Epithelial cell of prostate (primary cell): ENCODE measurements at regions not wholly inside any gene's neighbourhood (a gene's known extent, or its start where the extent isn't known, plus 50 kb on each side); places are given as distances from the start of the nearest gene placed in this dataset.

Source experiments
- DNase-seq: peaks from one replicate; pipeline ENCODE4 v3.0.0-alpha.2; 2011; ENCODE audit warnings: low read depth, low spot score
- H3K27ac ChIP-seq: fragments of 450-650 bp; 2 replicates; pipeline ENCODE4 v1.5.1; 2017; ENCODE audit warnings: mild to moderate bottlenecking

- no peak for DNase-seq
- no peak overlapping the region for H3K27ac ChIP-seq
These were observed 191.5 kb downstream of the SLIT2 start for GRCh38 chr4:20443015-20443805.

- no peak for DNase-seq
- no peak overlapping the region for H3K27ac ChIP-seq
These were observed 193.1 kb downstream of the SLIT2 start for GRCh38 chr4:20444599-20445337.

- DNase-seq: no peak
- no peak overlapping the region for H3K27ac ChIP-seq
These were observed 194.4 kb downstream of the SLIT2 start for GRCh38 chr4:20445933-20446723.

GRCh38 chr4:20447103-20447502, 195.4 kb downstream of the SLIT2 start:
- DNase-seq: no peak
- H3K27ac ChIP-seq: no peak overlapping the region

GRCh38 chr4:20451986-20452385, 200.3 kb downstream of the SLIT2 start:
- no peak for DNase-seq
- H3K27ac ChIP-seq: no peak overlapping the region

GRCh38 chr4:20454515-20454914, 202.8 kb downstream of the SLIT2 start:
- DNase-seq: no peak
- H3K27ac ChIP-seq: no peak overlapping the region

GRCh38 chr4:20456407-20456806, 204.7 kb downstream of the SLIT2 start:
- peak overlapping the region; percentile 72 for H3K27ac ChIP-seq
- no peak for DNase-seq

- peak; percentile 2 for DNase-seq
- H3K27ac ChIP-seq: peak overlapping the region; percentile 60
These were observed 210.9 kb downstream of the SLIT2 start for GRCh38 chr4:20462426-20463175.

GRCh38 chr4:20463176-20463430, 211.4 kb downstream of the SLIT2 start:
- DNase-seq: no peak
- peak overlapping the region; percentile 60 for H3K27ac ChIP-seq

GRCh38 chr4:20464381-20464780, 212.7 kb downstream of the SLIT2 start:
- DNase-seq: peak; percentile 43
- peak overlapping the region; percentile 12 for H3K27ac ChIP-seq

- no peak overlapping the region for H3K27ac ChIP-seq
- no peak for DNase-seq
These were observed 222.4 kb downstream of the SLIT2 start for GRCh38 chr4:20474119-20474518.

- DNase-seq: no peak
- H3K27ac ChIP-seq: no peak overlapping the region
These were observed 221.8 kb upstream of the PACRGL start for GRCh38 chr4:20478412-20478811.

- DNase-seq: no peak
These were observed 219.9 kb upstream of the PACRGL start for GRCh38 chr4:20480165-20480947.

GRCh38 chr4:20483416-20483815, 216.8 kb upstream of the PACRGL start:
- DNase-seq: no peak

More at GRCh38 chr4:20480165-20480947, 219.9 kb upstream of the PACRGL start:
- H3K27ac ChIP-seq: no peak overlapping the region

GRCh38 chr4:20486433-20486832, 213.8 kb upstream of the PACRGL start:
- no peak overlapping the region for H3K27ac ChIP-seq
- peak; percentile 10 for DNase-seq

More at GRCh38 chr4:20483416-20483815, 216.8 kb upstream of the PACRGL start:
- H3K27ac ChIP-seq: no peak overlapping the region

GRCh38 chr4:20487446-20487845, 212.8 kb upstream of the PACRGL start:
- no peak for DNase-seq
- no peak overlapping the region for H3K27ac ChIP-seq

- no peak for DNase-seq
- no peak overlapping the region for H3K27ac ChIP-seq
These were observed 212.4 kb upstream of the PACRGL start for GRCh38 chr4:20487852-20488251.

GRCh38 chr4:20490734-20491133, 209.5 kb upstream of the PACRGL start:
- no peak for DNase-seq
- no peak overlapping the region for H3K27ac ChIP-seq

GRCh38 chr4:20493761-20494353, 206.4 kb upstream of the PACRGL start:
- peak; percentile 14 for DNase-seq
- H3K27ac ChIP-seq: peak overlapping the region; percentile 17
